Adipocyte (in vitro differentiated cells): ENCODE measurements at regions not wholly inside any gene's neighbourhood (a gene's known extent, or its start where the extent isn't known, plus 50 kb on each side); places are given as distances from the start of the nearest gene placed in this dataset.
A peak's percentile ranks its signal among the peaks of the same experiment; 100 is the strongest.

Source experiments
- DNase-seq: peaks from one replicate; pipeline ENCODE4 v3.0.0-alpha.2; 2015; ENCODE audit warnings: low read depth
- H3K27me3 ChIP-seq: replicated peaks from 2 replicates; pipeline ENCODE4 v1.7.0; 2013; ENCODE audit warnings: mild to moderate bottlenecking, low read length, moderate library complexity; ENCODE audit not compliant: control insufficient read depth, insufficient read depth
- H3K36me3 ChIP-seq: 2 replicates; pipeline ENCODE4 v1.7.0; 2013; ENCODE audit warnings: low read length, mild to moderate bottlenecking, moderate library complexity; ENCODE audit not compliant: control insufficient read depth, insufficient read depth, severe bottlenecking
- H3K4me1 ChIP-seq: 2 replicates; pipeline ENCODE4 v1.7.0; 2013; ENCODE audit warnings: mild to moderate bottlenecking, low read length, moderate library complexity; ENCODE audit not compliant: control insufficient read depth, insufficient read depth
- H3K4me3 ChIP-seq: 2 replicates; pipeline ENCODE4 v1.7.0; 2013; ENCODE audit warnings: mild to moderate bottlenecking, low read length, moderate library complexity
- H3K9ac ChIP-seq: 2 replicates; pipeline ENCODE4 v1.7.0; 2013; ENCODE audit warnings: mild to moderate bottlenecking, low read length, moderate library complexity
- H3K9me3 ChIP-seq: 2 replicates; pipeline ENCODE4 v1.7.0; 2013; ENCODE audit warnings: mild to moderate bottlenecking, low read length, moderate library complexity; ENCODE audit not compliant: control insufficient read depth

DNA sequence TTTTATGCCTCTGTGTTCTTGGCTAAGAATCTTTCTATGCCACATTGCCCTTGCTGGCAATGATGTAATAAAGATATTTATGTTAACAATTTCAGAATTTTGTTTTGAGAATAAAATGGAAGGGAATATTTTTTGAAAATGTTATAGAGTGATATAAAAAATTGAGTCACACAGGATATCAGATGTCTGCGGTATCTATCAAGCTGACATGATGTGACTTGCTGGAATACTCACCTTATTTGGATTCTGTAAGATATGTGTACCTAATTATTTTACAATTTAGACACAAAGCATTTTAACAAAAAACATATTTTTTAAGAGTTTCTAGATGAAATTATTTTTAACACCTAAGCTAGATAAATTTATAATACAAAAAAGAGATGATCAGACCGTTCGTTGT is 660.0 kb upstream of the B3GALT2 start:
- no peaks in the 10 kb centered on the region for H3K36me3 ChIP-seq
- no peak overlapping the region for H3K4me3 ChIP-seq
- no peak overlapping the region for H3K9ac ChIP-seq
- H3K27me3 ChIP-seq, result no peaks in the 10 kb centered on the region
- no peaks in the 10 kb centered on the region for H3K4me1 ChIP-seq
- DNase-seq, result no peak
- H3K9me3 ChIP-seq, result no peaks in the 10 kb centered on the region

DNA sequence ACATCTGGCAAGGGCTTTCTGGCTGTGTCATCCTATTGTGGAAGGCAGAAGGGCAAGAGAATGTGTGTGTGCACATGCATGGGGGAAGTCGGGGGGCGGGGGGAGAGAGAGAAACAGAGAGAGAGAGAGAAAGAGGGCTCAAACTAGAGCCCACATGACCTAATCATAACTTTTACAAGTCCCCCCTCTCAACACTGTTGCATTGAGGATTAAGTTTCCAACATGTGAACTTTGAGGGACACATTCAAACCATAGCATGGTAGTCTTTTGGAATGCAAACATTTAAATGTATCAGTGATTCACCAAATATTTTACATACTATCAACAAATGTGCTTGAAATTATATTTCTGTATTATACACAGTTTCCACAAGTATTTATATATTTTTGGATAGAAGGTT is 655.4 kb upstream of the B3GALT2 start:
- no peaks in the 10 kb centered on the region for H3K27me3 ChIP-seq

DNA sequence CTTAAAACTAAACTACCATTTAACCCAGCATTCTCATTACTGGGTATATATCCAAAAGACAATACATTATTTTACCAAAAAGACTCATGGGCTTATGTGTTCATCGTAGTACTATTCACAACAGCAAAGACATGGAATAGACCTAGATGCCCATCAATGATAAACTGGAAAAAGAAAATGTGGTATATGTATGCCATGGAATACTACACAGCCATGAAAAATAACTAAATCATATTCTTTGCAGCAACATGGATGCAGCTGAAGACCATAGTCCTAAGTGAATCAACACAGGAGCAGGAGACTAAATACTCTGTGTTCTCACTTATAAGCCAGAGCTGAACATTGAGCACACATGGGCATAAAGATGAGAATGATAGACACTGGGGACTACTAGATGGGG is 645.1 kb upstream of the B3GALT2 start:
- DNase-seq, result no peak
- no peaks in the 10 kb centered on the region for H3K36me3 ChIP-seq
- H3K4me1 ChIP-seq, result no peaks in the 10 kb centered on the region
- H3K27me3 ChIP-seq, result no peaks in the 10 kb centered on the region
- H3K9ac ChIP-seq, result no peak overlapping the region
- peaks cover 17% of the 10 kb centered on the region for H3K9me3 ChIP-seq
- H3K4me3 ChIP-seq, result no peak overlapping the region

More for the DNA sequence above, 655.4 kb upstream of the B3GALT2 start:
- peak; percentile 1 for DNase-seq
- Histone ChIP-seq H3K9me3 (no peaks in the 10 kb centered on the region), H3K4me3 (no peak overlapping the region), H3K9ac (no peak overlapping the region), H3K36me3 (no peaks in the 10 kb centered on the region), H3K4me1 (no peaks in the 10 kb centered on the region)

DNA sequence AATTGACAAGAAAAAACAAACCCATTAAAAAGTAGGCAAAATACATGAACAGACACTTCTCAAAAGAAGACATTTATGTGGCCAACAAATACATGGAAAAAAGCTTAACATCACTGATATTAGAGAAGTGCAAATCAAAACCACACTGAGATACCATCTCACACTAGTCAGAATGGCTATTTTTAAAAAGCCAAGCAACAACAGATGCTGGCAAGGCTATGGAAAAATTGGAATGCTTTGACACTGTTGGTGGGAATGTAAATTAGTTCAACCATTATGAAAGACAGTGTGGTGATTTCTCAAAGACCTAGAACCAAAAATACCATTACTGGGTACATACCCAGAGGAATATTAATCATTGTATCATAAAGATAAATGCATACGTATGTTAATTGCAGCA is 641.1 kb upstream of the B3GALT2 start:
- Histone ChIP-seq H3K4me1 (no peaks in the 10 kb centered on the region), H3K27me3 (no peaks in the 10 kb centered on the region), H3K9ac (no peak overlapping the region), H3K9me3 (peaks cover 19% of the 10 kb centered on the region), H3K4me3 (no peak overlapping the region), H3K36me3 (no peaks in the 10 kb centered on the region)
- no peak for DNase-seq

DNA sequence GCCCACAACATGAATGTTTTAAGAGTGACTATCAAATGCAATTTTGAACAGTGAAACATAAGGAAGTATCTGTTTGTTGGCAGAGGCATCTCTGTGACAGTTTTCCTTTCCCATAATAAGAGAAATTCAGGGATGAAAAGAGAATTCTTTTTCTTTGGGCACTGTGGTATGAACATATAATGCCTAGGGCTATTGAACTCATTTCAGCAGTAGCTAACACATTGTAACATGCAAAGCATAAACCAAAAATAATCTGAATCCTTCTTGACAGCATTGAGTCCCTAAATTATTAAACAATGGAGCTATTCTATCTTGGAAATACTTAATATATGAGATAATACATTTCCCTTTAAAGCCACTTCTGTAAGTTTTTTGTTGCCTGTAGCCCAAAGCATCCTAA is 633.0 kb upstream of the B3GALT2 start:
- no peak overlapping the region for H3K9ac ChIP-seq
- H3K4me3 ChIP-seq, result no peak overlapping the region
- H3K36me3 ChIP-seq, result no peaks in the 10 kb centered on the region
- no peaks in the 10 kb centered on the region for H3K4me1 ChIP-seq
- H3K27me3 ChIP-seq, result no peaks in the 10 kb centered on the region
- peaks cover 9% of the 10 kb centered on the region for H3K9me3 ChIP-seq
- no peak for DNase-seq

DNA sequence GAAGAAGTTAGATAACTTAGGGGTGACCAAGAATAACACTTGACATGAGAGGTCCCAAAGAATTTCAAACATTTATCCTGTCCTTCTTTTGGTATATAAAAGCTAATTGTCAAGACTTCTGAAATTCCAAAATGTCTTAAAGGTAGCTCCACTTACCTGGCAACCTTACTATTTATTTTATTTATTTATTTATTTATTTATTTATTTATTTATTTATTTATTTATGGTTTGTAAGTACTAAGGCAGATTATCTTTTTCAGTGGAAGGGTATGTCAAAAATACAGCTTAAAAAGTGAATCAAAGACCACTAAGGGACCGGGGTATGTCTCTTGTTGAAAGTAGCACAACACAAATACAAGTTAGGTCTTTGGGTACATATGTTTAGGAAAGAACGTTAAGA is 620.8 kb upstream of the B3GALT2 start:
- no peak for DNase-seq
- H3K4me3 ChIP-seq, result no peak overlapping the region
- no peak overlapping the region for H3K9ac ChIP-seq
- no peaks in the 10 kb centered on the region for H3K27me3 ChIP-seq
- no peaks in the 10 kb centered on the region for H3K36me3 ChIP-seq
- H3K9me3 ChIP-seq, result no peaks in the 10 kb centered on the region
- H3K4me1 ChIP-seq, result no peaks in the 10 kb centered on the region

DNA sequence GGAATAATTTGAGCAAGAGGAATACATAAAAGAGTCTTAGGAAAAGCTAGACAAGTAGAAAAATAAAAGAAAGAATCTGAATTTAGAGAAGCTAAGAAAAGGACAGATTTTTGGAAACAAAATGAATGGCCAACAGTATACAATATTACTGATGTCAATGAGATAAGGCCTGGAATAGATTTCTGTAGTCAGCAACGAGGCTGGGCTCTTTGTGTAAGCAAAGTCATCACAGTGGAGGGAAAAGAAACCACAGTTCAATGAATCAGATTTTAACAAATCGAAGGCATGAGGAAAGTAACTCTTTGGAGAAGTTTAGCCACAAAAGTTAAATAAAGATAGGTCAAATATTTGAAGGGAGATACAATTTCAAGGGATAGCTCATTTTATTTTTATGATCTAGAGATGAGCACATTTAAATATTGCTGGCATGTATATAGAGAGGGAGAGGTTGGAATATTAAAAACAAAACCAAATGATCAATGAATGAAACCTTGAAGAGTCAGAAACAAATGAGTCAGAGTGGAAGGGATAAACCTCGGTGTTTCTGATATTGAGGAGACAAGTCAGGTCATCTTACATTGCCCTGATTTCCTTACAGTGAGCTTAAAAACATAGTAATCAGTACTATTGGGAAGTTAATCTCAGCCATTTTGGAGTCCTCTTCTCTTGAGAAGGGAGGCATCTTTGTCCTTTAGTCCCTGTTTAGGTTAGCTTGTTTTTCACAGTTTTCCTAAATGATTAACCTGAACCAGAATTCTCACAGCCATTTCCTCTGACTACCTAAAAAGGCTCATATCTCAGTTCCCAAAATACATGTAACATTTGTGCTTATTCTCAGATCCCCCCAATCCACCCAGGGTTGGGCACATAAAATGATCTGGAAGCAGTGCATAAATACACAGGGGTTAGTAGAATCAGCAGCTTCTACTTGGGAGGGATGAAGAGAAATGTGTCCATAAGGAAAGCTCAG is 620.0 kb upstream of the B3GALT2 start:
- Histone ChIP-seq H3K9me3 (no peaks in the 10 kb centered on the region), H3K27me3 (no peaks in the 10 kb centered on the region), H3K36me3 (no peaks in the 10 kb centered on the region), H3K9ac (no peak overlapping the region), H3K4me1 (no peaks in the 10 kb centered on the region), H3K4me3 (no peak overlapping the region)
- DNase-seq, result no peak

DNA sequence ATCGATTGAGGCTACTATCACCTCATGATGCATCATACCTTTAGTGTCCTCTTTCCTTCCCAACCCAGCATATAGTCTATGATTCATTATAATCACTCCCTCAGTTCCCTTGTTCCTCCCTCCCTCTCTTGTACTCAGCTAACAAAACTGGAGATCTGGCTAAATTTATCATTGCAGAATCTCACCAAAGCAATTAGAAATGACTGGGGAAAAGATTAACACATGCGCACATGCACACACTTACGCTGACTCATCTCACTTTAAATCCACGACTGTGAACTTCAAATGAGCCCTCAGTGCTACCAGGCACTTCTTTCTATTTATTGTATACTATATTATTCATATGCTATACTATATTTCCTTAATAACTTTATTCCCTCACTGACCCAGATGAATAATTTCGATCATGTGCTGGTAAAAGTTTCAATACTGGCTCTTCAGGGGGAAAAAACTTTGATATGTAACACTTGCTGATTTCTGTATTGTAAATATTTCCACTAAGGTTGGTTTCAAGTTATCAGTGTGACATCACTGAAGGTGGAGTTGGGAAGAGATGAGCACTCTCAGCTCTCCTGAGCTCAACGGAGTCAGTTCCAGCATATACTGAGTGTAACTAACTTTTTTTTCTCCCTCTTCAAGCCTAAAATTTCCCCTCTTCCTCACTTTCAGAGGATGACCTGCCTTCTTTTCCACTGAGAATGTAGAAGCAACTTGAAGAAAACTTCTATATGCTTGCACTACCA is 613.7 kb upstream of the B3GALT2 start:
- Histone ChIP-seq H3K4me1 (no peaks in the 10 kb centered on the region), H3K27me3 (no peaks in the 10 kb centered on the region), H3K9ac (no peak overlapping the region), H3K36me3 (no peaks in the 10 kb centered on the region), H3K9me3 (no peaks in the 10 kb centered on the region), H3K4me3 (no peak overlapping the region)
- no peak for DNase-seq

DNA sequence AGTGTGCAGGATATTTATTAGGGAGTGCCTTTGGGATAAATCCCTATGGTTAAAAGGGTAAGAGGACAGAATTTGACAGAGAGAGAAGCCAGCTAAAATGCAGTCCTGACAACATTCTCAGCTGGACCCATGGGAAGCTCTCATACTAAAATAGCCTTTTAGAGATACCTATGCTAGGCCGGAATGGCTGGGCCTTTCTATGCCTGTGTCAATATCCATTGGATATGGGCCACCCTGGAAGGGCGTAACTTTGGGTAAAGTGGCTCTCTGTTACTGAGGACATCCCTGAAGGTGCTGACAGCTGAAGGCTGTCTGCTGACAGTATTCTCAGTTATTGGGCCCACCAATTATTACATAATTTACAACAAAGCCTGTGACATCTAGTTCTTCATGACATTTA is 613.0 kb upstream of the B3GALT2 start:
- Histone ChIP-seq H3K9ac (no peak overlapping the region), H3K4me1 (no peaks in the 10 kb centered on the region), H3K36me3 (no peaks in the 10 kb centered on the region), H3K4me3 (no peak overlapping the region), H3K9me3 (no peaks in the 10 kb centered on the region), H3K27me3 (no peaks in the 10 kb centered on the region)
- DNase-seq, result no peak

DNA sequence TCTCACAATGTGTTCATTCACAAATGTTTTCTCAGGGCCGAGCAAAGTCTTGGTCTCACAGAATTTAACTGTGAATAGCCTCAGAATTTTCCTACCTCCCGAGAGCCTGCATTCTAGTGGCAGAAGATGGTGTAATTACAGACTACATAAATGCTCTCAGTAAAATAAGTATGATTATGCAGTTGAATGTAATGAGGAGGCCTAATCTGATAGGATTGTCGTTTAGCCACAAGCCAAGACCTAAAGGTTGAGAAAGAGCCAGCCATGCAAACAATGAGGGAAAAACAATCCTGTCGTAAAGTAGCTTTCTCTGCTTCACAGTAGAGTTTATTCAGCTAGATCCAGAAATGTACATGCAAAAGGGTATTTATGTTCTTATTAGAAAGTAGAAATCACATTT is 607.8 kb upstream of the B3GALT2 start:
- Histone ChIP-seq H3K36me3 (no peaks in the 10 kb centered on the region), H3K4me1 (no peaks in the 10 kb centered on the region), H3K9ac (no peak overlapping the region), H3K9me3 (no peaks in the 10 kb centered on the region), H3K4me3 (no peak overlapping the region), H3K27me3 (no peaks in the 10 kb centered on the region)
- peak; percentile 55 for DNase-seq

DNA sequence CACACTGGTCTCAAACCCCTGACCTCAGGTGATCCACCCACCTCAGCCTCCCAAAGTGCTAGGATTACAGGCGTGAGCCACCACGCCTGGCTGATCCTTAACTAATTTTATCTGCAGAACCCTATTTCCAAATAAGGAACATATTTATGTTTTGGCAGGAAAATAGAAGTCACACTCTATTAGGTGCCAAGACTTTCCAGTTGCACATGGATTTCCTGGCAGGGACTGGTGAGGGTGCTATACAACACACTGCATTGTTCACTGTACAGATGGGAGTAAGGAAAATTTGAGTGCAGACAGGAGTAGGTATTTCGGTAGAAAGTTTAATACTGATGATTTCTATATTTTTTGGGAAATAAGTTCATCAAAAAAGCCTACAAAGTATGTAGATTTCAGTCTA is 605.3 kb upstream of the B3GALT2 start:
- no peaks in the 10 kb centered on the region for H3K36me3 ChIP-seq
- H3K9me3 ChIP-seq, result no peaks in the 10 kb centered on the region
- no peak overlapping the region for H3K4me3 ChIP-seq
- H3K27me3 ChIP-seq, result no peaks in the 10 kb centered on the region
- DNase-seq, result no peak
- no peak overlapping the region for H3K9ac ChIP-seq
- no peaks in the 10 kb centered on the region for H3K4me1 ChIP-seq
